Body of pancreas (tissue), 4 donors: ENCODE measurements at regions not wholly inside any gene's neighbourhood (a gene's known extent, or its start where the extent isn't known, plus 50 kb on each side); places are given as distances from the start of the nearest gene placed in this dataset.

ENCODE experiments used
- ATAC-seq: fragments of 150-250 bp; one replicate; pipeline ENCODE4 v1.9.1; 2016
- DNase-seq, 4 donors: peaks; one replicate each; pipeline ENCODE4 v3.0.0-alpha.2; 2019
- H3K27ac ChIP-seq, 4 donors: fragments of 200-600 bp; sonication (generic); 1 replicate in 3 of 4; 2 replicates in 1 of 4; pipeline versions ENCODE4 v1.5.1 to v1.6.1; 2016 to 2019; ENCODE audit warnings: mild to moderate bottlenecking in 1 of 4, mixed read lengths in 1 of 4, moderate library complexity in 1 of 4
- H3K27me3 ChIP-seq, 2 donors: fragments of 200-600 bp; sonication (generic); one replicate each; pipeline ENCODE4 v1.6.0; 2016; ENCODE audit warnings: mild to moderate bottlenecking in 1 of 2
- H3K36me3 ChIP-seq, 2 donors: fragments of 200-600 bp; sonication (generic); replicated peaks in 1 of 2; 2 replicates each; pipeline ENCODE4 v1.5.1; 2016; ENCODE audit warnings: low read depth in 2 of 2; ENCODE audit not compliant: insufficient read depth in 1 of 2
- H3K4me1 ChIP-seq: fragments of 200-600 bp; sonication (generic); one replicate; pipeline ENCODE4 v1.6.0; 2016
- H3K4me3 ChIP-seq, 2 donors: fragments of 200-600 bp; sonication (generic); 1 replicate in 1 of 2; 2 replicates in 1 of 2; pipeline ENCODE4 v1.5.1; 2016 to 2019
- H3K9me3 ChIP-seq, 3 donors: fragments of 200-600 bp; sonication (generic); 1 replicate in 2 of 3; 2 replicates in 1 of 3; pipeline ENCODE4 v1.5.1; 2016
- CTCF ChIP-seq, 7 experiments: fragments of 450-650 bp in 4 of 7; fragments of 200-600 bp in 3 of 7; sonication (generic) in 3 of 7; IDR thresholded peaks; one replicate each; pipeline ENCODE4 v1.5.1; 2016 to 2019; ENCODE audit warnings: antibody characterized with exemption in 7 of 7
- POLR2A ChIP-seq, 3 donors: fragments of 450-650 bp; IDR thresholded peaks; one replicate each; pipeline ENCODE4 v1.6.1; 2016; ENCODE audit warnings: antibody characterized with exemption in 3 of 3, mild to moderate bottlenecking in 2 of 3
- WGBS, 2 donors: methylation state at CpG; one replicate each; pipeline ENCODE4 v1.1.5; 2017; 5-methylcytosine and 5-hydroxymethylcytosine counted together
- intact Hi-C: fragments of 100-400 bp; cut with DNase I; formaldehyde crosslinking; loops from one replicate; pipeline ENCODE4 v1.15.1; 2023

- no peak for DNase-seq
- H3K4me3 ChIP-seq = no peak overlapping the region
- H3K27me3 ChIP-seq = no peaks in the 10 kb centered on the region
- WGBS, 2 donors = 76 to 81% methylated on average over 33 to 39 of the region's 40 CpGs
- H3K27ac ChIP-seq = no peak overlapping the region
- intact Hi-C loops = no loop called here
- ATAC-seq = no peak
- TF ChIP-seq POLR2A (IDR thresholded peaks at IDR 0.05) (no peak), CTCF (IDR thresholded peaks at IDR 0.05) (no peak)
- no peaks in the 10 kb centered on the region for H3K4me1 ChIP-seq
- H3K9me3 ChIP-seq = no peaks in the 10 kb centered on the region
- H3K36me3 ChIP-seq = no peaks in the 10 kb centered on the region
Measured at GRCh38 chr4:1559896-1560650, 124.0 kb downstream of the FAM53A start.

GRCh38 chr4:1558205-1558604, 125.9 kb downstream of the FAM53A start:
- Histone ChIP-seq H3K9me3 (no peaks in the 10 kb centered on the region), H3K4me3 (no peak overlapping the region), H3K4me1 (no peaks in the 10 kb centered on the region), H3K27me3 (no peaks in the 10 kb centered on the region), H3K27ac (no peak overlapping the region), H3K36me3 (no peaks in the 10 kb centered on the region)
- TF ChIP-seq POLR2A (IDR thresholded peaks at IDR 0.05) (no peak), CTCF (IDR thresholded peaks at IDR 0.05) (no peak)
- ATAC-seq = no peak
- intact Hi-C loops = no loop called here
- WGBS, 2 donors = 31 to 52% methylated on average over 4 to 5 of the region's 10 CpGs
- no peak for DNase-seq

DNA sequence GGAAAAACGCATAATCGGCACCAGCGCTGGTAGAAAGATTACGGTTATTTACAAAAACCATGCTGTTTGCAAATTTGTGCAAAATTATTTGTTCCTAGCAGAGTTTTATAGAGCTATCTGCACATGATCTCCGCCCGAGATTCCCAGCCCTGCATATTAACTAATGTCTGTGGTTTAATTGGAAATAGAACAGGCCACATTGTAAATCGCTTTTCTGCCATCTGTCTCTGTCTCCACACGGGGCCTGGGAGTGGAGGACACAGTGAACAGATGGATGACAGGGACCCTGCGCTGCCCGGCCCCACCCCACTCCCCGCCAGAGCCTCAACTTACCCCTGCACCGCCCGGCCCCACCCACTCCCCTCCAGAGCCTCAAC, 126.9 kb downstream of the FAM53A start:
- 54 to 58% methylated on average over 12 to 13 of the region's 13 CpGs for WGBS, 2 donors
- Histone ChIP-seq H3K27ac (no peak overlapping the region), H3K9me3 (no peaks in the 10 kb centered on the region), H3K4me3 (no peak overlapping the region), H3K27me3 (no peaks in the 10 kb centered on the region), H3K36me3 (no peaks in the 10 kb centered on the region), H3K4me1 (no peaks in the 10 kb centered on the region)
- DNase-seq (no peak), ATAC-seq (no peak)
- intact Hi-C loops = no loop called here
- TF ChIP-seq POLR2A (IDR thresholded peaks at IDR 0.05) (no peak), CTCF (IDR thresholded peaks at IDR 0.05) (no peak)

DNA sequence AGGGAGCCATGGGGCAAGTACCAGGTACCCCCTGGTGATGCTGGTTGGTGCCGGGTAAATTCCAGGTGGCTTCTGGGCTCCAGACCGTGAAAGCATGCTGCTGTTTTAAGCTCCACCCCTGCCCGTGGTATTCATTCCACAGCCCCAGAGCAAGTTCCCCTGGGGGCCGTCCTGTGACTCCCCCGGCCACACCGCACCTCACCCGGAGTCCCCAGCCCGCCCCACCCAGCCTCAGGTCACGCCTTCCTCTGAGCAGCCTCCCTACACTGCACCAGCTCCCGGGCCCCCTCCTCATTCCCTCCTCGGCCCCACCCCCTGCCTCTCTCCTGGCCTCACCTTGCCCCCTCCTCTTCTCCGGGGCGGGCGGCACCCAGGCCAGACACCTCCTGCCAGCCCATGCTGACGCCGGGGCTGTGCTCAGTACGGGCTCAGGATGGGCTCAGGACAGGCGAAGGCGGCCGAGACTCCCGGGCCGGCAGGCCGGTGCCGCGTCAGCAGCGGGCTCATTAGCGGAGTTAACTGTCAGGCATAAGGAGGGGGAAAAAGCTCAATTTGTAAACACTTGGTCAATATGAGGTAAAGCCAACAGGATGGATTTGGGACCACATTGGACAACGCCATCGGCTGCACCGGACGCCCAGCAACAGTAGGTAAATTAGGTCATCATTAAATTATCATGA, 127.4 kb downstream of the FAM53A start:
- intact Hi-C loops = no loop called here
- no peaks in the 10 kb centered on the region for H3K4me1 ChIP-seq
- no peaks in the 10 kb centered on the region for H3K27me3 ChIP-seq
- H3K27ac ChIP-seq = no peak overlapping the region
- ATAC-seq = no peak
- no peaks in the 10 kb centered on the region for H3K36me3 ChIP-seq
- 8 to 21% methylated on average over 15 to 30 of the region's 31 CpGs for WGBS, 2 donors
- TF ChIP-seq CTCF (IDR thresholded peaks at IDR 0.05) (no peak), POLR2A (IDR thresholded peaks at IDR 0.05) (no peak)
- no peak for DNase-seq
- no peak overlapping the region for H3K4me3 ChIP-seq
- H3K9me3 ChIP-seq = no peaks in the 10 kb centered on the region

DNA sequence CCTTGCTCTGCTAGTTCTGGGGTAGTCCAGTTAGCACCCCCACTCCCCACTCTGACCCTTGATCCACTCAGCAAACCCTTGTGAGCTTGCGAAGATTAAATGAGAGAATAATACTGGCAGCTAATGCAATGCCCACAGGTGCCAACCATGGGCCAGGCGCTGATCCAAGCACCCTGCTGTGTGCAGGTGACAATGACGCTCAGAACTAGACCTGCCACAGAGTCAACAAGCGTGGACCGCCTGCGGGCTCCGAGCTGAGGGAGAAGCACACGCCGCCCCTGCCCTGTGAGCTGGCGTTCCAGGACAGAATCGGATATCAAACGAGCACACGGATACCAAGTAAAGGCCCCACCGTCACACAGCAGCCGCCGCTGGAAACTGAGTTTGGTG, 129.2 kb downstream of the FAM53A start:
- Histone ChIP-seq H3K36me3 (no peaks in the 10 kb centered on the region), H3K4me3 (no peak overlapping the region), H3K4me1 (no peaks in the 10 kb centered on the region), H3K9me3 (no peaks in the 10 kb centered on the region), H3K27ac (no peak overlapping the region), H3K27me3 (peaks cover 0 to 7% of the 10 kb centered on the region in 2 donors)
- DNase-seq (no peak), ATAC-seq (no peak)
- intact Hi-C loops = no loop called here
- TF ChIP-seq CTCF (IDR thresholded peaks at IDR 0.05) (no peak), POLR2A (IDR thresholded peaks at IDR 0.05) (no peak)
- 58 to 61% methylated on average over 13 to 16 of the region's 16 CpGs for WGBS, 2 donors
